HepG2 (cell line): ENCODE measurements at regions not wholly inside any gene's neighbourhood (a gene's known extent, or its start where the extent isn't known, plus 50 kb on each side); places are given as distances from the start of the nearest gene placed in this dataset.

ENCODE experiments used
- ATAC-seq: fragments of 200-7000 bp; cut with Tn5 transposase; 3 replicates; pipeline ENCODE4 v1.9.1; 2020; ENCODE audit warnings: mild to moderate bottlenecking, moderate library complexity
- BruUV-seq: library from RNA; stranded (reverse); fragments of 400-500 nt; replicated peaks from 2 replicates; lab custom pipeline; 2021; lab: Mats Ljungman, UMichigan
- CTCF ChIA-PET: fragments of 300-600 bp; formaldehyde crosslinking; extraction: SDS; loops from one replicate; lab custom pipeline; 2021; ENCODE audit warnings: low total read pairs, inconsistent platforms, low intra/inter-chr PET ratio; lab: Yijun Ruan, JAX
- POLR2A ChIA-PET: fragments of 350-600 bp; sonication (Branson Sonifier 250); formaldehyde crosslinking; loops from one replicate; lab custom pipeline; 2020; ENCODE audit warnings: antibody characterized with exemption, inconsistent platforms; lab: Yijun Ruan, JAX
- DNase-seq: peaks from one replicate; pipeline ENCODE4 v3.0.0-alpha.2; 2015; ENCODE audit warnings: low spot score
- FAIRE-seq: peaks from 3 replicates; lab custom pipeline; 2011; peaks lifted over from hg19 to GRCh38; lab: Jason Lieb, UNC
- H2AFZ ChIP-seq: one replicate; pipeline ENCODE4 v1.6.1; 2011; ENCODE audit warnings: low read length, inconsistent platforms
- H3K27ac ChIP-seq: fragments of 300-600 bp; 3 replicates; pipeline ENCODE4 v1.8.0; 2011; ENCODE audit warnings: mixed run types, mild to moderate bottlenecking, mixed read lengths, low read length, inconsistent platforms; ENCODE audit not compliant: insufficient read depth; ENCODE audit errors: extremely low read length
- H3K27me3 ChIP-seq, 2 experiments: fragments of 200-600 bp in 1 of 2; 2 replicates in 1 of 2; 3 replicates in 1 of 2; pipeline versions ENCODE4 v1.6.0 to v1.8.0; 2011; ENCODE audit warnings: low read length in 2 of 2, mild to moderate bottlenecking in 2 of 2, moderate library complexity in 2 of 2, inconsistent platforms in 1 of 2; ENCODE audit not compliant: insufficient read depth in 2 of 2, control insufficient read depth in 1 of 2
- H3K36me3 ChIP-seq, 2 experiments: fragments of 200-600 bp in 1 of 2; replicated peaks in 1 of 2; 2 replicates in 1 of 2; 3 replicates in 1 of 2; pipeline versions ENCODE4 v1.5.1 to v1.8.0; 2011; ENCODE audit warnings: low read length in 2 of 2, inconsistent platforms in 1 of 2; ENCODE audit not compliant: insufficient read depth in 2 of 2, control insufficient read depth in 1 of 2
- H3K4me1 ChIP-seq: 2 replicates; pipeline ENCODE4 v1.5.1; 2012; ENCODE audit warnings: low read length, inconsistent platforms; ENCODE audit not compliant: insufficient read depth
- H3K4me2 ChIP-seq: 2 replicates; pipeline ENCODE4 v1.6.0; 2011; ENCODE audit warnings: low read depth, low read length, inconsistent platforms
- H3K4me3 ChIP-seq, 3 experiments: fragments of 200-600 bp in 1 of 3; sonication (generic), shearing (Covaris generic) in 1 of 3; replicated peaks in 1 of 3; 2 replicates each; pipeline ENCODE4 v1.5.1; 2011 to 2016; ENCODE audit warnings: low read length in 3 of 3, inconsistent platforms in 2 of 3, low read depth in 2 of 3, mild to moderate bottlenecking in 2 of 3, control low read depth in 1 of 3, mixed read lengths in 1 of 3; ENCODE audit not compliant: insufficient read depth in 1 of 3
- H3K79me2 ChIP-seq: one replicate; pipeline ENCODE4 v1.6.1; 2011; ENCODE audit warnings: low read length, inconsistent platforms; ENCODE audit not compliant: insufficient read depth
- H3K9ac ChIP-seq: 2 replicates; pipeline ENCODE4 v1.6.0; 2011; ENCODE audit warnings: mild to moderate bottlenecking, low read depth, low read length, inconsistent platforms; ENCODE audit not compliant: insufficient read depth
- H3K9me3 ChIP-seq: 2 replicates; pipeline ENCODE4 v1.5.1; 2012; ENCODE audit warnings: mild to moderate bottlenecking, low read length
- H4K20me1 ChIP-seq: 2 replicates; pipeline ENCODE4 v1.6.0; 2011; ENCODE audit warnings: inconsistent platforms, mild to moderate bottlenecking, low read length, moderate library complexity; ENCODE audit not compliant: insufficient read depth
- AGO2 ChIP-seq: fragments of 200-400 bp; formaldehyde crosslinking; optimal IDR thresholded peaks from 2 replicates; pipeline ENCODE3; 2017; ENCODE audit warnings: mild to moderate bottlenecking, low read depth, low read length, moderate library complexity
- HMGXB4 ChIP-seq, 2 experiments: sonication (generic) in 1 of 2; formaldehyde crosslinking in 1 of 2; IDR thresholded peaks; 2 replicates each; pipeline versions ENCODE4 v1.4.0 to v1.6.1; 2018 to 2020; ENCODE audit warnings: missing genetic modification reagents in 2 of 2, borderline replicate concordance in 1 of 2, low read depth in 1 of 2, mild to moderate bottlenecking in 1 of 2, missing biosample characterization in 1 of 2
- IRF9 ChIP-seq: sonication (generic); formaldehyde crosslinking; IDR thresholded peaks from 2 replicates; pipeline ENCODE4 v1.8.0; 2022; ENCODE audit warnings: missing genetic modification reagents, mild to moderate bottlenecking, borderline replicate concordance
- NRL ChIP-seq: sonication (generic); formaldehyde crosslinking; IDR thresholded peaks from 2 replicates; pipeline ENCODE4 v1.5.0; 2020; ENCODE audit warnings: missing genetic modification reagents, mild to moderate bottlenecking, moderate library complexity, borderline replicate concordance
- ONECUT2 ChIP-seq: sonication (generic); formaldehyde crosslinking; IDR thresholded peaks from 2 replicates; pipeline ENCODE4 v1.4.0; 2020; ENCODE audit warnings: missing genetic modification reagents
- RCOR2 ChIP-seq: IDR thresholded peaks from 2 replicates; pipeline ENCODE4 v1.6.1; 2016; ENCODE audit warnings: missing biosample characterization, missing genetic modification reagents
- SKIL ChIP-seq: sonication (generic); formaldehyde crosslinking; IDR thresholded peaks from 2 replicates; pipeline ENCODE4 v1.8.0; 2022; ENCODE audit warnings: missing genetic modification reagents, mild to moderate bottlenecking, moderate library complexity, borderline replicate concordance
- SMAD1 ChIP-seq: sonication (generic); formaldehyde crosslinking; IDR thresholded peaks from 2 replicates; pipeline ENCODE4 v1.4.0; 2020; ENCODE audit warnings: missing genetic modification reagents, low read depth, mild to moderate bottlenecking, borderline replicate concordance
- SMARCE1 ChIP-seq: fragments of 450-650 bp; IDR thresholded peaks from 2 replicates; pipeline ENCODE4 v1.6.1; 2017; ENCODE audit warnings: borderline replicate concordance
- THAP9 ChIP-seq: sonication (generic); formaldehyde crosslinking; IDR thresholded peaks from 2 replicates; pipeline ENCODE4; 2020; ENCODE audit warnings: missing genetic modification reagents, mild to moderate bottlenecking, borderline replicate concordance
- ZBTB26 ChIP-seq: IDR thresholded peaks from 2 replicates; pipeline ENCODE4 v1.6.1; 2016; ENCODE audit warnings: missing compliant biosample characterization, missing genetic modification reagents, borderline replicate concordance
- ZBTB37 ChIP-seq: sonication (generic); formaldehyde crosslinking; IDR thresholded peaks from 2 replicates; pipeline ENCODE4 v1.4.0; 2020; ENCODE audit warnings: mild to moderate bottlenecking, missing genetic modification reagents
- ZNF232 ChIP-seq: sonication (generic); formaldehyde crosslinking; IDR thresholded peaks from 2 replicates; pipeline ENCODE4 v1.4.0; 2020; ENCODE audit warnings: missing genetic modification reagents, borderline replicate concordance
- WGBS: methylation state at CpG from one replicate; pipeline ENCODE4 v1.1.6; 2017; ENCODE audit warnings: low lambda C conversion rate; 5-methylcytosine and 5-hydroxymethylcytosine counted together
- in situ Hi-C: cut with HindIII; loops from 2 replicates; pipeline ENCODE4 v1.10.0; 2017; ENCODE audit warnings: low pct_unique_long_range_greater_than_20kb; ENCODE audit not compliant: extremely low pct_ligation_motif_present
- intact Hi-C: fragments of 100-400 bp; cut with micrococcal nuclease; formaldehyde crosslinking; loops from one replicate; pipeline ENCODE4 v1.10.0; 2022; ENCODE audit not compliant: unreplicated experiment

GRCh38 chr5:130251931-130252330, 347.7 kb downstream of the CHSY3 start:
- in situ Hi-C loops = no loop called here
- CTCF ChIA-PET = no interaction called here
- no peak for FAIRE-seq
- no peak for TF ChIP-seq ONECUT2 (CRISPR knock-in tag)
- no peak for TF ChIP-seq IRF9 (CRISPR knock-in tag)
- no peak for TF ChIP-seq SMAD1 (CRISPR knock-in tag)
- TF ChIP-seq ZBTB37 (CRISPR knock-in tag) = no peak
- TF ChIP-seq SKIL (CRISPR knock-in tag) = no peak
- no peak for TF ChIP-seq AGO2
- TF ChIP-seq SMARCE1 = no peak
- no peak for TF ChIP-seq THAP9
- TF ChIP-seq HMGXB4 (CRISPR knock-in tag; IDR thresholded peaks at IDR 0.05; ENCODE audit: borderline replicate concordance in 1 of 2, low read depth in 1 of 2) = no peak
- no peak for TF ChIP-seq ZNF232
- no peak for TF ChIP-seq RCOR2
- no peak for TF ChIP-seq ZBTB26 (CRISPR knock-in tag)
- no peak for TF ChIP-seq NRL (CRISPR knock-in tag)

More at GRCh38 chr5:130251931-130252330, 347.7 kb downstream of the CHSY3 start:
- H4K20me1 ChIP-seq = no peaks in the 10 kb centered on the region
- intact Hi-C loops = no loop called here
- no peak overlapping the region for H3K9ac ChIP-seq
- H3K27me3 ChIP-seq = no peaks in the 10 kb centered on the region
- no peak overlapping the region for H3K4me2 ChIP-seq
- no peaks in the 10 kb centered on the region for H3K79me2 ChIP-seq
- ATAC-seq (no peak), DNase-seq (no peak)
- no peaks in the 10 kb centered on the region for H3K4me1 ChIP-seq
- H3K36me3 ChIP-seq = no peaks in the 10 kb centered on the region
- POLR2A ChIA-PET = no interaction called here
- no peak overlapping the region for H3K27ac ChIP-seq
- H3K9me3 ChIP-seq = peaks cover 30% of the 10 kb centered on the region
- WGBS = 0% methylated on average over 1 of the region's 1 CpG
- BruUV-seq = no TSS peak
- H3K4me3 ChIP-seq = no peak overlapping the region
- H2AFZ ChIP-seq = no peak overlapping the region
